Hematopoietic multipotent progenitor cell treated with erythropoietin and hydrocortisone succinate and interleukin-3 and kit ligand, for 6 days (in vitro differentiated cells): ENCODE measurements at regions not wholly inside any gene's neighbourhood (a gene's known extent, or its start where the extent isn't known, plus 50 kb on each side); places are given as distances from the start of the nearest gene placed in this dataset.
A peak's percentile ranks its signal among the peaks of the same experiment; 100 is the strongest.
"Not testable (repeated sequence)": the region's sequence is repeated elsewhere in the genome, so short reads cannot be mapped to it uniquely, and the experiment has no call there.

Experiments used
- DNase-seq: peaks from one replicate; pipeline ENCODE4 v3.0.0-alpha.2; 2015

GRCh38 chr6:133130863-133131262, 110.3 kb upstream of the EYA4 start:
- DNase-seq, result no peak

GRCh38 chr6:133131621-133132465, 109.3 kb upstream of the EYA4 start:
- no peak for DNase-seq

- no peak for DNase-seq
These were observed 108.6 kb upstream of the EYA4 start for GRCh38 chr6:133132466-133132971.

- no peak for DNase-seq
These were observed 104.8 kb upstream of the EYA4 start for GRCh38 chr6:133136177-133136880.

GRCh38 chr6:133147470-133148184, 93.5 kb upstream of the EYA4 start:
- not testable (repeated sequence) for DNase-seq

GRCh38 chr6:133156689-133157088, 84.5 kb upstream of the EYA4 start:
- DNase-seq, result no peak

- DNase-seq, result no peak
These were observed 83.2 kb upstream of the EYA4 start for GRCh38 chr6:133157995-133158394.

- no peak for DNase-seq
These were observed 81.8 kb upstream of the EYA4 start for GRCh38 chr6:133159255-133159795.

- no peak for DNase-seq
These were observed 80.6 kb upstream of the EYA4 start for GRCh38 chr6:133160536-133160935.

- no peak for DNase-seq
These were observed 75.9 kb upstream of the EYA4 start for GRCh38 chr6:133165235-133165634.

GRCh38 chr6:133166766-133167165, 74.4 kb upstream of the EYA4 start:
- DNase-seq, result no peak

GRCh38 chr6:133169901-133170300, 71.3 kb upstream of the EYA4 start:
- no peak for DNase-seq

GRCh38 chr6:133170602-133171001, 70.6 kb upstream of the EYA4 start:
- no peak for DNase-seq

GRCh38 chr6:133171989-133172604, 69.1 kb upstream of the EYA4 start:
- no peak for DNase-seq

GRCh38 chr6:133173276-133173675, 67.9 kb upstream of the EYA4 start:
- DNase-seq, result no peak

GRCh38 chr6:133179481-133179880, 61.7 kb upstream of the EYA4 start:
- DNase-seq, result peak; percentile 4

- no peak for DNase-seq
These were observed 57.5 kb upstream of the EYA4 start for GRCh38 chr6:133183691-133184090.

GRCh38 chr6:133184798-133185372, 56.3 kb upstream of the EYA4 start:
- peak; percentile 57 for DNase-seq

GRCh38 chr6:133185731-133186130, 55.4 kb upstream of the EYA4 start:
- no peak for DNase-seq

GRCh38 chr6:133187114-133187513, 54.0 kb upstream of the EYA4 start:
- no peak for DNase-seq

GRCh38 chr6:133187657-133188453, 53.3 kb upstream of the EYA4 start:
- no peak for DNase-seq
